GM21723 (cell line): ENCODE measurements at regions not wholly inside any gene's neighbourhood (a gene's known extent, or its start where the extent isn't known, plus 50 kb on each side); places are given as distances from the start of the nearest gene placed in this dataset.
"Not testable (repeated sequence)": the region's sequence is repeated elsewhere in the genome, so short reads cannot be mapped to it uniquely, and the experiment has no call there.

Experiments
- ATAC-seq: cut with Tn5 transposase; IDR thresholded peaks from one replicate; pipeline ENCODE4 v1.9.1; 2021; ENCODE audit warnings: mild to moderate bottlenecking, moderate library complexity; ENCODE audit not compliant: unreplicated experiment

DNA sequence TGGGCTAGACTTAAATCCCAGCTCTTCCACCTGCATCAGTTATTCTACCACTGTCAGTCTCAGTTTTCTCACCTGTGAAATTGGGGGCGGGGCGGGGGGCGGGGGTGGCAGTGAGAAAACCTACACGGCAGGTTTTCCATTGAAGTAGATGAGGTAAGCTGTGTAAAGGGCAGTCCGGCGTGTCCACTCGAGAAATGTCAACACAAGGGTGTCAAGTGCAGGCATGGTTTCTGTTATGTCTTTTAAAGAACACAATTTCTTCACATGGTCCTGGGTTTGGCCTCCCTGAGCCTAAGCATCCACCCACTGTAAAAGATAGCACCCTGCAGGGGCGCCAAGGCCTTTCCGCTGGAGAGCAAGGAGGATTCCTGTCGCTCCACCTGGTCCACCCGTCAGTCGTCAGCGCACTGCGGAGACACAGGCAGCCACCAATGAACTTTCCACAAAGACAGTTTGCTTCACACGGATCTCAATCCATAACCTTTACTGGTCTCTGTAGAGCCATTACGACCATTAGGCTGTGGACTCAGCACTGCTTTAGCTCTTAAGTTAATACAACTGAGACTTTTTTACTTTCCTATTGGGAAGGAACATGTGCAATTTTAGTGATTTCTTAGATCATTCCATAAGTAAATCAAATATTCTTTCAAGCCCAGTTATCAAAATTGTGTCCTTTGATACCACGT lies 99.5 kb upstream of the FOXB1 start:
- ATAC-seq = no peak

DNA sequence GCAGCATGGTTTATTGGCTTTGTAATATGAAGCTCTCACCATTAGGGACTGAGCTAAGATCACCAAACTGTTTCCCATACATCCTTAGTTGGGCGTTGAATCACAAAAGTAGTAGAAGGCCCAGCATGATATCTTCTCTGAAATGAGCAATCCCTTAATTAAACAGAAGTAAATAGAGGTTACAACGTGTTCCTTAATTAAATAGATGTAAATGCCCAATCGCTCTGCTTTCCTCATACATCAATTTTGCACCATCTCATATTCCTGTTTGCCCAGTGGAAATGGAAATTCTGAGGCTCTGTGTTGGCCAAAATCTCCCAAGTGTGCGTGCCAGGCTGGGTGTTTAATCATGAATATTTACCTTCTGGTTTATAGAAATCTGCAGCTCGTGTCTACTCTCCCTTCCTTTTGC lies 107.4 kb upstream of the FOXB1 start:
- ATAC-seq = no peak

DNA sequence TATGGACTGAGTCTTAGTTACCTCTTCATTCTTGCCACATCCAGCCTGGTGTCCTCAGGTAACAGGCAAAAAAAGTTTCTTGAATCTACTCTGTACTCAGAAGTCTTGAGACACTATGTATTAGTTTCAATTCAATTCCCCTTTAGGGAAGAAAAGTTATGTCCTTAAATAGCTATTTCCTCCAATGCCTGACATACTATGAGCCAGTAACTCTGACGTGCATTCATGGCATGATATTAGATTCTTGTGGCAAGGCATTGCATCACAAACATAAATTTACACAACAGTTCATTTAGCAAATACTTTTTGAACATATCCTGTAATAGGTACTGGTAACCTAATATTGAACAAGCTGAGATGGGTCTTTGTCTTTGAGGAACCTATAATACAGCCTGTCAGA lies 109.3 kb upstream of the FOXB1 start:
- ATAC-seq = no peak

DNA sequence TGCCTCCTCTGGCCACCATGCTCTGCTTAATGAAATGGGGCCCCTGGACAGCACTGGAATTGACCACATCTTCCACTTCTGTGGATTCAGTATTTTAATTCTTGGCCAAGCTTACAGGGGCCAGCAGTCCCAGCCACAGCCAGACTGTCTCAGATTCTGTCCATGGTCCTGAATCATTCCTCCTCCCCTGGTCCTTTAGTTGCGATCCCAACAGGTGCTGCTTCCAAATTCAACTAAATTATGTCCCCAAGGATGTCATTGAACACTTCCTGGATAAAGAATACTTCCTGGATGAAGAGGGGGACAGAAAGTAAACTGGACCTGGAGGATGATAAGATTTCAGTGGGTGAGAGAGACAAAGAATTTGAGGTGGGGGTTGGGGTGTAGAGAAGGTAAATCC lies 111.1 kb upstream of the FOXB1 start:
- ATAC-seq = no peak

DNA sequence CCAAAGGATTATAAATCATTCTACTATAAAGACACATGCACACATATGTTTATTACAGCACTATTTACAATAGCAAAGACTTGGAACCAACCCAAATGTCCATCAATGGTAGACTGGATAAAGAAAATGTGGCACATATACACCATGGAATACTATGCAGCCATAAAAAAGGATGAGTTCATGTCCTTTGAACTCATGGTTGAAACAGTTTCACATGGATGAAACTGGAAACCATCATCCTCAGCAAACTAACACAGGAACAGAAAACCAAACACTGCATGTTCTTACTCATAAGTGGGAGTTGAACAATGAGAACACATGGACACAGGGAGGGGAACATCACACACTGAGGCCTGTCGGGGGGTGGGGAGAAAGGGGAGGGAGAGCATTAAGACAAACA lies 116.2 kb upstream of the FOXB1 start:
- not testable (repeated sequence) for ATAC-seq

DNA sequence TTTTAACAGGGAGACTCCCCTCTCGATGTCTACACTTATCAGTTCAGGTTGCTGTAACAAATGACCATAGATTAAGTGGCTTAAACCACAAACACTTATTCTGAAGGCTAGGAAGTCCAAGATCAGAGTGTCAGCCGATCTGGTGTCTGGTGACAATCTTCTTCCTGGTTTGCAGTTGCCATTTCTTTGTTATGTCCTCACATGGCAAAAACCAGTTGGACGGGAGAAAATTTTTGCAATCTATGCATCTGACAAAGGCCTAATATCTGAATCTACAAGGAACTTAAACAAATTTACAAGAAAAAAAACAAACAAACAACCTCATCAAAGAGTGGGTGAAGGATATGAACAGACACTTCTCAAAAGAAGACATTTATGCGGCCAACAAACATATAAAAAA lies 116.9 kb upstream of the FOXB1 start:
- ATAC-seq = no peak

DNA sequence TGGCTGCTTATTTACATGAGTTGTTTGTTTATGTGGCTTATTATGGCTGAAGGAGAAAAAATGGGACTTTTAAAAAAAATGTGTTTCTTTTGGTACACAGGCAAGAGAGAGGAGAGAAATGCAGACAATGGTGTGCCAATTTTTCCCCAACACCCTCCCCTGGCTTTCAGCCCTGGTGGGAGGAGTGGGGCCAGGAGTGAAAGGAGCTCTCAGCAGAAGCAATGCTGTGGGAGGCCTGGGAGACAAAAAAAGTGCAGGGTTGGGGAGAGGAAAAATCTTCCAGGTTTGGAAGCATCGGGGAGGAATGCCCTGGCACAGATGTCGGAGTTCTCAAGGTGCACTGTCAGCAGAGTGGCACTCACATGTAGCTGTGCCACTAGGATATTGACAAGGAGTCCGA lies 117.7 kb upstream of the FOXB1 start:
- no peak for ATAC-seq

DNA sequence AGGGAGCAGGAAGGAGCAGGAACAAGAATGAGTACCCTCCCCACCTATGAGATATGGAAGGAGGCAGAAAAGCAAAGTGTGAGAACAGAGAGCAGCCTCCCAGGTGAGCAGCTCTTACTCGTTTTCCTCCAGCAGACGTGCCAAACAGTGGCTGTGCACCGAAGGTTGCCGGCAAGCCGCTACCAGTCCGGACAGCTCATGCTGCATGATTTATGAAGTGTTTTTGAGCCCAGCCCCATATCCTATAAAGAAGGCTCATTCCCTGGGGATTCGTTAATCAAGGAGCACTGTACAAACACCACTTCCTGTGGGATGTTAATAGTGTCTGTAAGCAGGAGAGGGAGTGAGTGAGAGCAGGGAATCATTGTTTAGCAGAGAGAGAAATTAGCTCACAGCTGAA lies 118.3 kb upstream of the FOXB1 start:
- ATAC-seq = no peak

DNA sequence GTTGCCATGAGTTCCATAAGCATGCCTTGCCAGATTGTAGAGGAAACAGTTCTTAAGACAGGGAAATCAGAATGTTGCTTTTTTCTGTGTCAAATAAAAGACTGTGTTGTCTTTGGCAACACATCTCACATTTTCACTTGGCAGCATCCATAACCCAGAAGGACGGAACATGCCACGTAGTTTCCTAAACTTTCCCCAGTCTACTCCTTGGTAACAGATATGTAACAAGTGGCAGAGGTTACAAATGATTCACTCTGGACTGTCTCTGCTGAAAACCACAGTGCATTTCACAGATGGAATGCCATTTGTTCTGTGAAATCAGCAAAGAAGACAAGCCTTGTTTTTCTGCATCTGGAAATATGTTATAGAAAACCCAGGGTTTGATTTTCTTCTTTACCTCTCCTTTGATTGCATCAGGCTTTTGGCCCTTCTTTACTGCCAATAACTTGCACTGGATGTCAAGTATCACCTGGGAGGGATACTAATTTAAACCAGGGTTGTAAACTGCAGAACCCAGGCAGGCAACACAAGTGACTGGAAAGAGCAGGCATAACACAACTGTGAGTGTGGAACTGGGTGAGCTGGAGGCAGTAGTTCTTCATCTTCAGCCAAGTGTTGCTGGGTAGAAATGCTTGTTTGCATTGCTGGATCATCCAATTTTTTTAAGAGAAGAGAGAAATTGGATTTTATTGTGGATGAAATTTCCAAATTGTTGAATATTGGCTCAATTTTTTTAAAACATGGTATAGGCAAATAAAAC lies 124.4 kb upstream of the FOXB1 start:
- ATAC-seq = no peak

DNA sequence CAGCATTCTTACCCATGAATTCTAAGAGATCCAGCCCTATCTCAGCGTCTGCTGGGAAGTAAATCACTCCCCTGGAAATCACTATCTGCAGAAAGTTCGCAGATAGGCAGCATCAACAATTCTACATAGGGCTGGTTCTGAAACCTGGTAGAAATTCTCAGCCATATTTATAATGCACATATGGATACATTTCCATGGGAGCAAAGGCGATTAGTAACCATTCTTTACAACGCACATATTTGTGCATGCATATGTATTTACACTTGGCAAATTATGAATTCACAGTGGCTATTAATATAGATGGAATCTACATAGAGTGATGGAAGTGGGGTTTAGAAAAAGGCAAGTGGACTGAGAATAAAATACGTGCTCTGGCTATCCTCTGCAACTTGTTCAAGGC lies 128.0 kb upstream of the FOXB1 start:
- no peak for ATAC-seq

DNA sequence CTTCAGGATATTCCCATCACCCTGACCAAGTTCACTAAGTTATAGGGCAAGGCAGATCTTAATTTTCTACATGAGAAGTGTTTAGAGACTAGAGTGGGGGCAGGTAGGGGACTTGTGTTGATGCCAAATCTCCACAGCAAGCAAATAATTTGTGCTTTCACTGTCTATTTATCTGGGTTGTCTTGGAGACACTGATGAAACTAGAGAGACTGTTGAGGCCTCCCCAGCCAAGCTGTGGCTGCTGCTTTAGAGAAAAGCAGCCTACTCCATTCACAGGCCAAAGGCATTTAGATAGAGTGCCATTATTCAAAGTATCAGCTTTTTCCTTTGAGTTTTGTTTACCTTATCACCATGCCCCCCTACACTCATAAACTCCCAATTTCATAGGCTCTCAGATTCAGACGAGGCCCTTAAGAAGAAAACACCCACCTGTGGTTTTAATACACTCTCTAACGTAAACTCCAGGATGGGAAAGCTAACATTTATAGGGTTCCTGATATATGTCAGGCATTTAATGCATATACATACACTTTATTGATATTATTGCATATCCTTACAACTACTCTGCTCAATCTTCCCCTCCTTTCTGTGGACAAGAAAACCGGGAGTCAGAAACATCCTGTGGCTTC lies 130.4 kb upstream of the FOXB1 start:
- ATAC-seq = no peak

DNA sequence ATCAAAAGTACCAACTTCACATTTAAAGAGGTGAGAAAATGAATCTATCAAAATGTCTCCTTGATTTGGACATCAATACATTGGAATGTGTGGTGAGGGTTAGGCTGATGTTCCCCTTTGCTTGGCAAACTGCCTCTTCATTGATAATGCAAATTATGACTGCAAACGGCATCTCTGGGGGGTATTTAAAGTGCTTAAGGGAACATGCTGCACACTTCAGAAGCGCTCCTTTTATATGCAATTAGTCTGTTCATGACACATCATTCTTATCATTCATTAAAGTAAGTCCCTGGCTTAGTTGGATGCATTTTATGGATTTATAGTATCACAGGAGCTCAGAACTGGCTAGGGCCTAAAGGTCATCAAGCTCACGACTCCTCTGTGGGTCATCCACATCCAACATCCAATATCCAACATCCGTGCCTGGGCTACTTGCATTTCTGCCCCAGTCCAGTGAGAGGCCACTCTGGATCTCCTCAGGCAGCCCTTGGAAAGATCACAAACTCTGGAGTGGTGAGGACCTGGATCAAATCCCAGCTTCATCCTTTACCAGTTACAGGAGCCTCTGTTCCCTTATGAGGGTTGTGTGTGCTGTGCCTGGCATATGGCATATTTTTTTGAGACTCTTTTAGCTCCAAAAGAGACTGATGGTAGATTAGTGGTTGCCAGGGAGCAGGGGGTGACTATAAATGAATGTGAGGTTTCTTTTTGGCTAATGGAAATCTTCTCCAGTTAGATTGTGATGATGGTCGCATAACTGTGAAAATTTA lies 136.8 kb upstream of the FOXB1 start:
- ATAC-seq = no peak

DNA sequence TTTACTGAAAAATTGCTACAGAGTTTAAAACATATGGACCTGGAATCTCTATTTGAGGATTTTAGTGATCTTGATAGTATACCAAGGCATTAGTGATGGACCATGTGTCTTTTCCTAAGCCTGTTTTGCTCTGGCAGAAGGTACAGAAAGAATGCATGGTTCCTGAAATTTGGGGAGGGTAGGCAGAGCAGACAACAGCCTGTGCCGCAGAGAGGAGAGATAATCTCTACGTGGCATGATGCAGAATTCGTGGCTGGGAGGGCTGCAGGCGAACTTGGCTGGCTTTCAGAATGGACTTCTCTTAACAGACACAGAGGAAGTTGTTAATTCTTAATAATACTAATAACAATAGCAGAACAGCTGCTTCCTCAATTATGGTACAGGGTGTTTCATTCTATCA lies 137.5 kb upstream of the FOXB1 start:
- ATAC-seq = no peak

DNA sequence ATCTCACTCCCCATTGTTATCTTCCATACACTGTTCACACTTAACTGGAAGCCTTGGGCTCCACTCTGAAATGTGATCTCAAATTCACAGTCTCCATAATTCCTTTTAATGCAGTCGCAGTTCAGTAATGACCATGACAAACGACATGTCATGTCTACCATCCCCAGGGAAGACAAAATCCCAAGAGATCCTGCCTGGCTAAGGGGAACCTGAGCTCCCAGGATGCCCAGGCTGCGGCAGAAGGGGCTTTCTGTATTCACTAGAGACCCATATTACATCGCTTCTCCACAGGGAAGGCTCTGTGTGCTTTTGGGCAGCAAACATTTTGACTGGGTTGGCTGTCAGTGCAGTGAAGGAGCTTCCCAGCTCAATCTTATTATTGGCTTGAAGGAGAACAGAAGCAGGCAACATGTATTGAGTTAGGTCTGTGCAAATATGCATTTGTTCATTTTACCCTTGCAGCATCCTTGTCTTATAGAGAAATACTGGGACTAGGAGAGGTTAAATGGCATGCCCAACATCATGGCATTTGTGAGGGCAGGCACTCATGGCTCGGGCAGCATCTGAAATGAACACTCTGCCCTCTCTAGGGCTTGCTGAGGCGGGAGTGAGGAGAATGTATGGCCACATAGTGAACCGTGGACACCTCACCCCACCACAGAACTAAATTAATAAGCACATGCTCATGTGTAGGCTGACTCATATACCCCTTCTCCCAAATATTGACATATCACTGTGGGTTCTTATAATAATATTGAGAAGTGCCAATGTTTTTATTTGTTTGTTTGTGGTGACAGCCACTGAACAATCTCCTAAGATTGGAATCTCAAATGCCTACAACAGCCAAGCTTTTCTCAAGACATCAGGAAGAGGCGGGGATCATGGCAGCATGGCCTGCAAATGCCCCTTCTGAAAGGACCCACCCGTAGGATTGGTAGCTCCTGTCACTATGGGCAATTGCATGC lies 141.6 kb upstream of the FOXB1 start:
- no peak for ATAC-seq

DNA sequence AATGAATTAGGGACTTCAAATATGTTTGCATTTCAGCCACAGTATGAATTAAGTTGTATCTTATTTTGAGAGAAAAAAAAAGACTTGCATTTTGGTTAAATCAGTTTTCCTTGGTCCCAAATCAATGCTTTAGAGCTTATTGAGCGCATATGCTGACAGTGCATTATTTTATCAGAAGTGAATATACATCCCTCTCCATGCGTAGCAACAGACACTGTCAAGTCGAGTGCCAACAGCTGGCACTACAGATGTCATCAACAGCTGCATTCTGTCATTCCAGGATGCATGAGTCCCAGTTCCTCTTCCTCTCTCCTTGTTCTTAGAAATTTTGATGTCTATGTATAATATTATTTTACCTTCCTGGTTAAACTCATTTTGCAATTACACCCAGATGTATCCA lies 156.1 kb upstream of the FOXB1 start:
- ATAC-seq = no peak

DNA sequence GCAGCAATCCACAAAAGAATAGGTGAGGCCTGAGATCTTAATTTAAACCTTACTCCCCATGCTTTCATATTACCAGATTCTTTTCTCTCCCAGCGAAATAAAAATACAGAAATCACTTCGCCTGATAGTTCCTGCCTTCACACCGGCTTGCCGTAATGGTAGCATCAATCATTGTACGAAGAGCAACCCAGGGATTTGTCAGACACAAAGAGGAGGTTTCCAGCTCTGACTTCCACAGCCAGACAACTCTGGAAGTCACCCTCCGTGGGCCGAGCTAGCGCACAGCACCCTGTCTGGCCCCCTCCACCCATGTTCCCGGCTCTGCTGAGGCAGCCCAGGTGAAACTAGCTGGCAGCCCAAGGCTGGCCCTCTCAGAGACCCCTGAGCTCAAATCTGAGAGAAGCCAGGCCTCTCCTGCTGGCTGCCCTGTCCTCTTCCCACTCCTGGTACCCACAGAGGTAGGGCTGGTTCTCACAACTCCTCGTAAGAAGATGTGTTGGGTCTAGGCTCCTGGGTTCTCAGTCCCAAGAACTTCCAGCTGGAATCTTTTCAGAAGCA lies 156.9 kb upstream of the BNIP2 start:
- no peak for ATAC-seq

DNA sequence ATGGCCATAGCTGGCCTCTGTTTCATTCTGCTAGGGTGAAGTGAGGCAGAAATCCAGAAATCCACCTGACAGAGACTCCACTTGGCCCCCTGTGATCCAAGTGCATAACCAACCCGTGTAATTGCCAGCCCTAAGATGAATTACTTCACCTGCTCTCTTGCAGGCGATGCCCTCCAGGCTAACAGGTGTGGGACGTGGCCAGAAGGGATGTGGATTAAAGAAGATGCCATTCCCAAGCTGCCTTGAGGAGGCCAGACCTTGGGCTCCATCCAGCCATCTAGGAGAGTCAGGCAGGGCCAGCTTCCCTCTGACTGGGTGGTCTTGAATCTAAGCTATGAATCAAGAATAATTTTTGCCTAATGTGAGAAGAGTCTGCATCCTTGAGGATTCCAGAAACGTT lies 154.5 kb upstream of the BNIP2 start:
- no peak for ATAC-seq

DNA sequence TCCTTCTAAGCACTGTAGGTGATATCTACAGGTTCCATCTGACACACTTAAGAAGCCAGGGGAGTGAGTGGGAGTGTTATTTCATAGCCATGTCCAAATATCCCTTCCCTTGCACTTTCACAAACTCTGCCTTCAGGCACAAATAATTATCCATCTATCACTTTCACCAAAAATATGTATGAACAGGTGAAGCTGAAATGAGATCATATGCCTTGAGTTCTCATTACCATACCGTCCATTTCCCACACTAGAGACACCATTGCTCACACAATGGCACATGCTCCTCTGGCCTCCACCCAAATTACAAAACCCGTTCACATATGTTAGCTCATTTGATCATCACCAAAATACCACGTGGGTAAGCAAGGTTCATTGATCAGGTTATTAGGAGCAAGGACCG lies 151.9 kb upstream of the BNIP2 start:
- ATAC-seq = no peak

DNA sequence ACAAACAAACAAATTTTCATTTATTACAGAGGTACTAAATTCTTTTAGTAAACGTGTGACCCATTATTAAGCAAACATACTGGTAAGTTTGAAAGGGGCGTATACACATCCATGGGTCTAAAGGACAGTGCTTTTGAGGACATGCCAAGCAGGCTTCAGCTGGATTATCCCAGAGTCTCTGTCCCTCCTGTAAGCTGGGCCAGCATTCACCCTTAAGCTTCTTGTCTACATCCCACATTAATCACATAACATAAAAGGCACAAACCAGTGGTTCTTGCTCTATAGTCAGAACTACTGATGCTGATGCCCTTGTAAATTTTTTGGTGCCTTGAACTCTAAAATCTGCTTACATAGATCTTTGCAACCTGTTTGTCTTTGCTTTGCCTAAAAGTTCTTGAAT lies 150.8 kb upstream of the BNIP2 start:
- ATAC-seq = no peak

DNA sequence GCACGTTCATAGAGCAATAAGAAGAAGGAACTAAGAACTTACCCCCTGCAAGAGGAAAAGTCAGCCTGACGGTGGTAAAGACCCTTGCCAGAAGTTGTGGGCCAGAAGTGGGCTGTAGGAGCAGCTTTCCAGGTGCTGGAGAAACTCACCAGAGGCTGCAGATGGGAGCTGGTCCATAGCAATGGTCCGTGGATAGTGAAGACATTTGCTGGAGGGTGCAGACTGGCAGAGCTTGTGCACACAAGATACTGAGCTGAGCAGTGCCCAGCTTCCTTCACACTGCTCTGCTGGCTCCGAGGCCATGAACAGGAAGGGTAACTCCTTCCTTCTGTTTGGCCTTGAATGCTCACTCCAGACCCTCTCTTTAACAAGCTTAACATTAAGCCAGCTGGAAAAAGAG lies 149.8 kb upstream of the BNIP2 start:
- no peak for ATAC-seq
